Activated naive CD4-positive, alpha-beta T cell (primary cell): ENCODE measurements at regions not wholly inside any gene's neighbourhood (a gene's known extent, or its start where the extent isn't known, plus 50 kb on each side); places are given as distances from the start of the nearest gene placed in this dataset.
"Not testable (repeated sequence)": the region's sequence is repeated elsewhere in the genome, so short reads cannot be mapped to it uniquely, and the experiment has no call there.

Experiments used
- DNase-seq, 4 experiments: peaks; one replicate each; lab custom pipeline; 2025; lab: John Stamatoyannopoulos, UW

DNA sequence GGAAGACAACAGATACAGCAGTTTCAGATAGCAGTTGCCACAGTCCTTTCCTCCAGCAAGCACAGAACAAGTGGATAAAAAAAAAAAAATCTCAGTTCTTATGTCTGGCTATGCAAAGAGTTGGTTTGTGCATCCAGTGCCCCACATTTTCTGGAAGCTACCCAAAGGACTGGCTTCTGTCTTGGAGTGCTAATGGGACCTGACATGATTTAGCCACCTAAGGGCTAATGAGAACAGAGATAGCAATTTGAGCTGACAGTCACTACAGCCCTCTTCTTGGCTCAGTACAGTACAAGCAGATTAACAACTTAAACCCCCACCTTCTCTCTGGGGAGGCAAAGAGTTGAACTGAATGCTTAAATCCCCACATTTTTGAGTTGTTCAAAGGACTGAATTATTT, 976.8 kb downstream of the TBC1D32 start:
- no peak for DNase-seq

DNA sequence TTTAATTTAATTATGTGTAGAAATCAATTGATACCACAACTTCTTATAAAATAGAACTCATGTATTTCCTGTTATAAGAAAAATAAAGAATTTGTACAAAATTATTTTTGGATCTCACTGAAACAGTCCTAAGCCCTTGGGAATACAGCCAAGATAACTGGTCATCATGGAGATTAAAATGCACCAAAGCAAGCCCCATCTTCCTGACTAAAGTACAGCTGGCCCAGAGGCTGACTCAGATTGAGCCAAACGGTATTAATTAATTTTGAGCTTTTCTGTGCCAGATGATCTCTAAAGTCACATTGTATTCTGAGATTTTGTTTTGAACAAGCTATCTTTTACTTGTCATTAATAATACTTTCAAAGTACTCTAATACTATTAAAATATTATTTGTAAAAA, 978.5 kb downstream of the TBC1D32 start:
- no peak for DNase-seq

DNA sequence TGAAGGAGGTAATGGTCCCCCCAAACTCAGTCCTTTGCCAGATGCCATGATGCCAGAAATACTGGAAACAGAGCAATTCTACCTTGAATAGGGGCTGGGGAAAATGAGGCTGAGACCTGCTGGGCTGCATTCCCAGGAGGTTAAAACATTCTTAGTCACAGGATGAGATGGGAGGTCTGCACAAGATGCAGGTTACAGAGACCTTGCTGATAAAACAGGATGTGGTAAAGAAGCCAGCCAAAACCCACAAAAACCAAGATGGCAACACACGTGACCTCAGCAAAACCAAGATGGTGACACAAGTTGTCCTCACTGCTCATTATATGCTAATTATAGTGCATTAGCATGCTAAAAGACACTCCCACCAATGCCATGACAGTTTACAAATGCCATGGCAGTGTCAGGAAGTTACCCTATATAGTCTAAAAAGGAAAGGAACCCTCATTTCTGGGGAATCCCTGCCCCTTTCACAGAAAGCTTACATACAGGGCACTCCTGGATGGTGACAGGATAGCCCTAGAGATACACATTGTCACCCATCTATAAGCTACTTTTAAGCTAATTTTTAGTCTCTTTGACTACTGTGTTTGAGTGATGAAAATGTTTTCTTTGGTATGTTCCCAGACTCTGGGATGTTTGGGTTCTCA, 979.7 kb downstream of the TBC1D32 start:
- DNase-seq = no peak

DNA sequence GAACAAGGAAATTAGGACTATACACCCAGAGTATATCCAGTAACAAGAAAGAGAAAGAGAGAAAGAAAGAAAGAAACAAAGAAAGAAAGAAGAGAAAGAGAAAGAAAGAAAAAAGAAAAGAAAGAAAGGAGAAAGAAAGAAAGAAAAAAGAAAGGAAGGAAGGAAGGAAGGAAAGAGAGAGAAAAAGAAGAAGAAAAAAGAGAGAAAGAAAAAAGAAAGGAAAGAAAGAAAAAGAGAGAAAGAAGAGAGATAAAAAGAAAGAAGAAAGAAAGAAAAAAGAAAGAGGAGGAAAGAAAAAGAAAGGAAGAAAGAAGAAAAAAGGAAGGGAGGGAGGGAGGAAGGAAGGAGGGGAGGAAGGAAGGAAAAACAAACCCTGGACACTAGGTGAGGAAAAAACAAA, 981.8 kb downstream of the TBC1D32 start:
- DNase-seq = no peak

DNA sequence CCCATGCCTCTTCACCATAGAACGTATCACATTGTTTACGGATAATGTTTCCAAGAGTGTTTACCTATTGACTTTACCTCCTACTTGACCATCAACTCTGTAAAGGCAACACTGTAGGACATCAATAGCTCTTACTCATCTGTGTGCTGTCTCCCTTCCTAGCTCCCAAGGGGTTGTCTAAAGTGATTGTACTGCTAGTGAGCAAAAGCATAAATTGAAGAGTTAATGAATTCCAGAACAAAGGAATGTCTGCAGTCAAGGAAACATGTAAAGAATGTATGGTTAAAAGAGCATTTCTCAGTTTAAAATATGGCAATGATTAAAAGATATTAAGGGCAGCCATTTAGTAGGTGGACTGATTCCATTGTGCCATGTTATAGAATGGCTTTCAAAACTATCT, 985.4 kb downstream of the TBC1D32 start:
- no peak for DNase-seq

DNA sequence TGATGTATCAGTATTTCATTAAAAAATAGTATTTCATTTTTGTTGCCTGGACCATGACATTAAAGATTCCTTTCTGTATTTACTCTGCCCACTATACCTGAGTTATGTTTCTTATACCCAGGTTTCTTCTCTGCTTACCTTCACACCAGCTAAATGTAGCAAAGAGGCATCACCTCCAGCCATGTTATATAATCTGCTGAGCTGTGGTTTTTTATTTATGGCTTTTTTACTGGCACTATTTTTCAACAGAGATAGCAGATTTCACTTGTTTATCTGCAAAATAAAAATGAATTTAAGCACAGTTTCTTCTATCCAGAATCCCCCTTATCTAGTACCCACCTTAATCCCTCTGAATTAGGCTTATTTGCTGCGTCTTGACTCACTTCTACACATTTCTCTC, 979.0 kb upstream of the MAN1A1 start:
- no peak for DNase-seq

DNA sequence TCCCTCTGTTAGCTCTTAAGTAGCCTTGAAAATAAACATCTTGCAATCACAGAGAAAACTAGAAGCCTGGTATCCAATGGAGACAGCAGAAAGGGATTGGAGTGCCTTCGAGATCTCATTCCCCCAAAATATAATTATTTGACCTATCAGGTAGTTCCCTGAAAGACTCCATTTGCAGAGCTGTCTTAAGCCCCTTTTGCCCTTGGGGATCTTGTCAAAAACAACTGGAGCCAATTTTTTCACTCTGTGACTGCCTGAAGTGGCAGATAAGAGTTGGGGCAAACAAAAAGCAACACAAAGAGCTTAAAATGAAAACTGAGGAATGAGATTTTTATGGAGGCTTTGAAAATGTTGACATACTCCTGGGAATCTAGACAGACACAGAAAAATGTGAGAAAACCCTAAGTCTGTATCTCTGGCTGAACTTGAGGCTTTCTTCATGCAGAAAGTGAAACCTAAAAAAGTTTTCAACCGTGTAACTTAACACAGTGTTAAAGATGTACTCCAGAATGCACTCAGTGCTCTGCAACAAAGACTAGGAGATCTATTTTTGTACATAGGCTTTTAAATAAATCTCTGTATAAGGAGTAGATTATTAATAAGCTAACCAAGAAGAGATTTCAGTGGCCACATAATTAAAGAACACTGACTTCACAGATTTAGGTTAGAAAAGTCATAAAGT, 971.1 kb upstream of the MAN1A1 start:
- no peak for DNase-seq

DNA sequence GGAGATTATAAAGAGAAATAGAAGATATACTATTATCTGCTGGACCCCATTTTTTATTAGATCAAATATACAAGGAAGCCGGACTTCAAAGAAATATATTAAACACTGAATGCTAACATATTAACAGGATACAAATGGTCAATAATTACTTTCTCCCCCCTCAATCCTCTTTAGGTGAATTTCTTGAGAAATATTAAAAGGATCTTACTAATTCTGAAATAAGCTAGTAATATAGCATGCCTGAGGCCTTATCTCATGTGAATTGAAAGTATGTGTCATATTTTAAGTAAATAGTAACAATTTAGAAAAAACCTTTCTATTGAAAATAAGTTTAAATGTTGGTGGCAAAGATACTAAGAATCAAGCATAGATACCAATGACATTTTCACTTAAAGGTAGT, 954.7 kb upstream of the MAN1A1 start:
- no peak for DNase-seq

DNA sequence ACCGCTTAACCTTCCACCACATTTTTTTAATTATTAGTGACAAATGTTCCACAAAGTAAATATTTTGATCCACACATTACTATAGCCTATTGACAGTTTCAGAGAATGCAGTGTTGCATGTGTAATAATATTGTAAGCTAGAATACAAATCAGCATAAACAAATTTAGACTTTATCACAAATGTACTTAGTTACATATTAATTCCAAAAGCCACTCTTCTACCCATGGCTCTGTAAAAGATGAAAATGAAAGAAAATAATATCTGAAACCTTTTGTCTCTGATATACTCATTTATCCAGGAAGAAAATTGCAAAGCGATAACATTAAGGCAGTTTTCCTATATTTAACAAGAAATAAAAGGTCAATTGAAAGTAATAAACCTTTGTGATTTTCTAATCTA, 954.0 kb upstream of the MAN1A1 start:
- no peak for DNase-seq

DNA sequence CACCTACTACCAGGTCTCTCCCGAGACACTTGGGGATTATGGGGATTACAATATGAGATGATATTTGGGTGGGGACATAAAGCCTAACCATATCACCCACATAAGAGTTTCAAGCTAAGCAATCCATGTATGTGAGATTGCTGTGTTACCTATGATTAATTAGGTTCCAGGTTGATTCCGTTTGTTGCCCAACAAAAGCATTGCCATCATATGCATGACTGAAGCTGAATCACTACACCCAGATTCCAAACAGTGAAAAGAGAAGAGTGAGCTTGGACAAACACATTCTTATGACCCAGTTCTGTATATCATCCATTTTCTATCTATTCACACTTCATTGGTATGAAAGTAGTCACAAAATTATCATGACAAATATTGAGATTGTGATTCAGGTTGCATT, 952.5 kb upstream of the MAN1A1 start:
- DNase-seq = no peak

DNA sequence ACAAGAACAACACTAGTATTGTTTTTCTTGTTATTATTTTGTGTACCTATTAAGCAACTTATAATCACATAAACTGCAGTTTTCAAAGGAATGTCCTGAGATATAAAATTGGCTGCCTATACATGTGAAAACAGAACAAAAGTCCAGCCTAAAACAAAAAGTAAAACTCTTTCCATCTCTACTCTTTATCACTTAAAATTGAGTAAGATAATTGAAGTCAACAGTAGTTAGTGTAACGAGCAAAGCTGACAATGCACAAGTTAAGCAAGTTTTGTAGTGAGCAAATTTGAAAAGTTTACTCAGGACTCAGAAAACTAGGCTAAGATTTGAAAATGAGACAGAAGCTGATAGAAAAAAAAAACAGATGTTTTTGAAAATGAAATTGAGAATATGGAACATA, 941.4 kb upstream of the MAN1A1 start:
- DNase-seq = no peak

DNA sequence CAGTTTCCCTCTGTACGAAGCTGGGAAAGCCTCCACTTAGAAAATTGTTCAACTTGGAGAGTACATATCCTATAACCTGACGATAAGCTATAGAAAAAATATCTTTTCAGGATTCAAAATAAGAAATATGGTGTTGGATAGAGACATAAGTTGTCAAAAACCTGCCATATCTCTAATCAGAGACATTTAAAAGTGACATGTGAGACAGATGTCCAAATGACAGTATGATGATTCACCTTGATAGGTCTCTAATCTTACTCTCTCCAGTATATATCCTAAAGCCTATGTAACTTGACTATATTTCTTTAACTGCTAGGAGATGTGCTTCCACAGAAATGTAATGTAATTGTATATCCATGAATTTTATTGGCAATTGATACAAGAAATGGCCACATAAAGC, 932.4 kb upstream of the MAN1A1 start:
- no peak for DNase-seq

DNA sequence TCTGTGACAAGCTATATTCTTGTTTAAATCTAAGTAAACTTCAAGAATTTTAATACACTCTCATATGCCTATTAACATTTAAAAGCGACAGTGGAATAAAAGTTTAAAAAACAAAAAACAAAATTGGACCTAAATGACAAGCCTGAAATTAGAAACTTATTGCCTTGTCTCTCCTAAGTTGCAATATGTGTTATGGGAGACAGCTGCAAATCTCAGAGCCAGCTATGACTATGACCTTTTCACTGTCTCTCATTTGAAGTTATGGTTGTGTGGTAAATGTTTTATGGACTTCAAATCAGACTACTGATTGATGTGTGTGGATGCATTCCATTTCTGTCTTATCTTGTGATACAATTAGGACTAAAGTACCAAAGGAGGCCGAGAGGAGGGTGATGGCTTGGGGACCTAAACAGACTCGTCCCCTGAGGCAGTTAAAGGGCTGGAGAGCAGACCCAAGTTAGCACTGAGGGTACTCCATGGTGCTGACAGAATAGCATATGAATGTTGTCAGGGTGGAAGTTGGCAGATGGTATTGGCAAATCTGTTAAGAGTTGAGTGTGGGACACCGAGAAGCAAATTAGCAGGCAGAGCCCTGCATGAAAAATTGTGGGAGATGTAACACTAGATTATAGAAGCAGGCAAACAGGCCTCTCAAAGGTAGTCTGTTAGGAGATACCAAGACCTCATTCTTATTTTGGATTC, 930.1 kb upstream of the MAN1A1 start:
- DNase-seq = no peak

DNA sequence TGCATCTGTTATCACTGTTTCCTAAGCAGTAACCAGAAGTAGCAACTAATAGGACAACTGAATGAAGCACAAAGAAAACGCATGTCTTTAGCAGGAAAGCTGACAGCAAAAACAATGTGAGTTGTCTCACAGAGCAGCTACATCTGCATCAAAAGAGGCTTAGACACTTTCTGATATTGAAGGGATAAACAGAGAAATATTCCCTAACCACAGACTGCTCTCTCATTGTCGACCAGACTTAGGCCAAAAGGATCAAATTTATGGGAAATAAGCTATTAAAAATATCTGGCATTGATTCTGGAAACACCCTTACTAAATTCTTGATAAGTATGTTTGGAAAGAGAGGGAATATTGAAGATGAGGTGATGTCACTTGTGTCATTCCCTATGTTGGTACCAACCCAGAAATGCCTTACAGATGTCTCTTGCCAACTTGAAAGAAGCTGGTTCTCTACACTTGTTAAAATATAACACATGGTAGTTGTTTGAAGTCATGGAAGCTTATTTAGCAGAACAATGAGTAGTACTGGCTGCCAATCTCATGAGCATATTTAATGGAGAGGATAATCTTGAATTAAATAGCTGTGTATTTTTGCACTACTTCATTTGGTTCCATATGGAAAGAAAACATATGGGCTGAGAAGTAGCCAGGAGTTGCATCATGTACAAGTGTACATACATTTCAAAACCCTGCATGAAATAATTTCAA, 929.3 kb upstream of the MAN1A1 start:
- DNase-seq = no peak

DNA sequence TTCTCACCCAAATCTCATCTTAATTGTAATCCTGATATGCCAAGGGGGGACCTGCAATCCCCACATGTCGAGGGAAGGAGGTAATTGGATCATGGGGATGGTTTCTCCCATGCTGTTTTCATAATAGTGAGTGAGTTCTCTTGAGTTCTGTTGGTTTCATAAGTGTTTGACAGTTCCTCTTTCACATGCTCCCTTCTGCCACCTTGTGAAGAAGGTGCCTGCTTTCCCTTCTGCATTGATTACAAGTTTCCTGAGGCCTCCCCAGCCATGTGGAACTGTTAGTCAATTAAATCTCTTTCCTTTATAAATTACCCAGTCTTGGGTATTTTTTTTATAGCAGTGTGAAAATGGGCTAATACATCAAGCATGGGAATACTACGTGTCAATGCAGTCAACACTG, 925.0 kb upstream of the MAN1A1 start:
- DNase-seq = no peak

DNA sequence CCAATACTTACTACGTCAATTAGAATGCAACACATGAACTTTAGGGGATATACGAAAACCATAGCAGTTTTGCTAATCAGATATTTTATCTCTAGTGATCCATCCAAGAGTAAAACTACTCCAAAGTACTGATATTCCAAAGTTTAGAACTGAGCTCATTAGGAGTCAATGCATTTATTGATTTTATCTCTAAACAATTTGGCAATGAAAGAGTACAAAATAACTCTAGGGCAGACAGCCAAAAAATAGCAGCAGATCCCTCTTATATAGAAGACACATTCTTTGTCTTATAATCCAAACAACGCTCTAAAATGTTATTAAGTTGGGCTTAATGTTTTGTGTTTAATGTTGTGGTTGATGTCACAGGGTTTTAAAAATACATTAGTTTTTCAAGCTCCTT, 923.9 kb upstream of the MAN1A1 start:
- DNase-seq = no peak

DNA sequence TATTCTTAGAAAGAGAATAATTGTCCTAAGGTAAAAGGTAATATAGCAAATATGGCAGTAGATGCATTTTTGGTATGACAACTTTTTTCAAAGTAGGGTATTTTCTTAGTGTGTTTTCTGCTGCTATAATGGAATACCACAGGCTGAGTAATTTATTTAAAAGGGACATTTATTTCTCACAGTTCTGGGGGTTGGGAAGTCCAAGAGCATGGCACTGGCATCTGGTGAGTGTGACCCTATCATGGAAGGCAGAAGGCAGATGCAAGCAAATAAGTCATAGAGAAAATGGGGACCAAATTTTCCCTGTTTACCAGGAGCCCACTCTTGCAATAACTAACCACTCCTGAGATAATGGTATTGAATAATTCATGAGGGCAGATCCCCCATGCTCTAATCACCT, 922.5 kb upstream of the MAN1A1 start:
- DNase-seq = no peak

DNA sequence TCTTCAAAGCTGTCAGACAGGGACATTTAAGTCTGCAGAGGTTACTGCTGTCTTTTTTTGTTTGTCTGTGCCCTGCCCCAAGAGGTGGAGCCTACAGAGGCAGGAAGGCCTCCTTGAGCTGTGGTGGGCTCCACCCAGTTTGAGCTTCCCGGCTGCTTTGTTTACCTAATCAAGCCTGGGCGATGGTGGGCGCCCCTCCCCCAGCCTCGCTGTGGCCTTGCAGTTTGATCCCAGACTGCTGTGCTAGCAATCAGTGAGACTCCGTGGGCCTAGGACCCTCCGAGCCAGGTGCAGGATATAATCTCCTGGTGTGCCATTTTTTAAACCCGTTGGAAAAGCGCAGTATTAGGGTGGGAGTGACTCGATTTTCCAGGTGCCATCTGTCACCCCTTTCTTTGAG, 918.7 kb upstream of the MAN1A1 start:
- not testable (repeated sequence) for DNase-seq

DNA sequence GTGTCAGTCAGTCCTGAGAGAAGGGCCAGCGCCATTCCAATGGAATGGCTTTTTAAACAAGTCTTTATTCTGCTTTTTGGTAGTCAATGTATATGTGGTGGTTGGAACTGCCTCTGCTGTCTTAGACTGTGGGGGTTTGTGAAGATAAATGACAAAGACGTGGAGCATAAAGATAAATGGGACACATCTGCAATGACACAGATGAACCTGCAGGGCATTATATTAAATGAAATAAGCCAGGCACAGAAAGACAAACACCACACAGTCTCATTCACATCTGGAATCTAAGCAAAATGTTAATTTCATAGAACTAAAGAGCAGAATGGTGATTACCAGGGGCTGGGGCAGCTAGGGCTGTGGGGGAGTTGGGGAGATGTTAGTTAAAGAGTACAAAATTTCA, 912.8 kb upstream of the MAN1A1 start:
- DNase-seq = no peak

DNA sequence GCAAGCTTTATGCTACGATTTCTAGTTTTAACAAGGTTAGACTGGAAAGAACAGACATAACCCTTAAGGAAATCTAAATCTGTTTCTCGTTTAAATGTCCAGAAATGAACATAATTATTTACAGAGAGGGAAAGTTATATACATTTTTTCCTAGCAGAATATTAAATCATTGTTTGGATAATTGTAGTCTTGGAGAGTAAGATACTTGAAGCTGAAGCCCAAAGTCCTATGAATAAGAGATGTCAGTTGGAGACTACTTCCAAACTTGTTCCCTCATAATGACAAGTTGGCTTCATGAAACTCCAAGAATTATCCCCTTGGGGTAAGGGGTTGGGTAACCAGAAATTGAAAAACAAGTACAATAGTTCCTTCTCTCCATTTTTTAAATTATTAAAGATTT, 911.1 kb upstream of the MAN1A1 start:
- DNase-seq = no peak

DNA sequence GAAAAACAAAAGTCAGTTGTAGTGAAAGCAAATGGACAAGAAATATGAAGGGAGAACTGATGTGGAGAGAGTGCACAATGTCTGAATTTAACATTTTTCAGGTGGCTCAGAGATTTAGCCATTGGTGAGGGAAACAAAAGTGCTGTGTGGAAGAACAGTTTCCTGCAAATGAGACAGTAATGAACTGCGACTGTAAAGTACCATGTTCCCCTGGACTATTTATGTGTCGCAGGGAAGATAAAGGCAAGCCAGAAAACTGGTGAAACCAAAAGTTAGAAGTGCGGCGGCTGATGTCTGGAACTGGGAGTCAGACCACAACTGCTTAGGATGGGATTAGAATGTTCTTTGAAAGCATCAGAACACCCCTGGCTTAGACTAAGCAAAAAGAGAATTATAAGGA, 905.1 kb upstream of the MAN1A1 start:
- DNase-seq = no peak

DNA sequence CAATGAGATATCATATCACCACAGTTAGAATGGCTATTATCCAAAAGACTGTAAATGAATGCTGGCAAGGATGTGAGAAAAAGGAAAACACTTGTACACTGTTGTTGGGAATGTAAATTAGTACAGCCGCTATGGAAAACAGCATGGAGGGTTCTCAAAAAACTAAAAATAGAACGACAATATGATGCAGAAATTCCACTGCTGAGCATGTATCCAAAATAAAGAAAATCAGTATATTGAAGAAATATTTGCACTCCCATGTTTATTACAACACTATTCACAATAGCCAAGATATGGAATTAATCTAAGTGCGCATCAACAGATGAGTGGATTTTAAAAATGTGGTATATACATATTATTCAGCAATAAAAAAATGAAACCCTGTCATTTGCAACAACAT, 898.9 kb upstream of the MAN1A1 start:
- no peak for DNase-seq

DNA sequence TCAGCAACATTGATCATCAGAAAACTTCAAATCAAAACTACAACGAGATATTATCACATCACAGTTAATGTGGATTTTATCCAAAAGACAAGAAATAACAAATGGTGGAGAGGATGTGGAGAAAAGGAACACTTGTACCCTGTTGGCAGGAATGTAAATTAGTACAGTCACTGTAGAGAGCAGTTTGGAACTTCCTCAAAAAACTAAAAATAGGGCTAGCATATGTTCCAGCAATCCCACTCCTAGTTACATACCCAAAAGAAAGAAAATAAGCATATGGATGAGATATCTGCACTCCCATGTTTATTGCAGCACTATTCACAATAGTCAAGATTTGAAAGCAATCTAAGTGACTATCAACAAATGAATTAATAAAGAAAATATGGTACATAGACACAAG, 887.7 kb upstream of the MAN1A1 start:
- DNase-seq = no peak
